ENCODE measurements at regions not wholly inside any gene's neighbourhood (a gene's known extent, or its start where the extent isn't known, plus 50 kb on each side); places are given as distances from the start of the nearest gene placed in this dataset.

DNA sequence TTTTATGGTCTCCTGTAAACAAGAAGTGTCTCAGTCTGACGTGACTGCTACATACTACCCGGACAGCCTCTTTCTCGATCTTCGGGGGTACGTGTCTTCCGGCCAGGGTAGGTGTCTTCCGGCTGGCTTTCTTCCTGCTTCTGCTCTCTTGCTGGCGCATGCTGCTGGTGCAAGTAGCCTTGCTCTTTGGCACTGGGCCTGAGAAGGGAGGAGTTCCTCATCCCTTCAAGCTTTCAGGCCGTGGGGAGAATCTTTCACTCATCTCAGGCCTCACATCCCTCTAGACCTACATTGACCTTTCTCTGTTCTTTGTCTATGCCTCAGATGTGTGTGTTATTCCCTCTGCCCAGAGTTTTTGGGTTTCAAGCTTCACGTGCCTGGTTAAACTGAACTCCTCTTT is 130.4 kb downstream of the JCAD start:
- TF ChIP-seq, protein P1, sequence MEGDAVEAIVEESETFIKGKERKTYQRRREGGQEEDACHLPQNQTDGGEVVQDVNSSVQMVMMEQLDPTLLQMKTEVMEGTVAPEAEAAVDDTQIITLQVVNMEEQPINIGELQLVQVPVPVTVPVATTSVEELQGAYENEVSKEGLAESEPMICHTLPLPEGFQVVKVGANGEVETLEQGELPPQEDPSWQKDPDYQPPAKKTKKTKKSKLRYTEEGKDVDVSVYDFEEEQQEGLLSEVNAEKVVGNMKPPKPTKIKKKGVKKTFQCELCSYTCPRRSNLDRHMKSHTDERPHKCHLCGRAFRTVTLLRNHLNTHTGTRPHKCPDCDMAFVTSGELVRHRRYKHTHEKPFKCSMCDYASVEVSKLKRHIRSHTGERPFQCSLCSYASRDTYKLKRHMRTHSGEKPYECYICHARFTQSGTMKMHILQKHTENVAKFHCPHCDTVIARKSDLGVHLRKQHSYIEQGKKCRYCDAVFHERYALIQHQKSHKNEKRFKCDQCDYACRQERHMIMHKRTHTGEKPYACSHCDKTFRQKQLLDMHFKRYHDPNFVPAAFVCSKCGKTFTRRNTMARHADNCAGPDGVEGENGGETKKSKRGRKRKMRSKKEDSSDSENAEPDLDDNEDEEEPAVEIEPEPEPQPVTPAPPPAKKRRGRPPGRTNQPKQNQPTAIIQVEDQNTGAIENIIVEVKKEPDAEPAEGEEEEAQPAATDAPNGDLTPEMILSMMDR (conservative IDR thresholded peaks at IDR 0.05; ENCODE audit: low read depth, low read length): no peak
- TF ChIP-seq EZH2 (IDR thresholded peaks at IDR 0.05; ENCODE audit: low read length, unreplicated experiment) (no peak), EZH2phosphoT487 (IDR thresholded peaks at IDR 0.05; ENCODE audit: borderline replicate concordance, low read length) (no peak)
